GM23338 (cell line): ENCODE measurements at regions not wholly inside any gene's neighbourhood (a gene's known extent, or its start where the extent isn't known, plus 50 kb on each side); places are given as distances from the start of the nearest gene placed in this dataset.

Source experiments
- ATAC-seq: fragments of 200-7000 bp; cut with Tn5 transposase; 3 replicates; pipeline ENCODE4 v1.9.1; 2020
- DNase-seq: peaks from one replicate; pipeline ENCODE4 v3.0.0-alpha.2; 2015; ENCODE audit warnings: low spot score
- H2AFZ ChIP-seq: fragments of 200-600 bp; sonication (generic); 2 replicates; pipeline ENCODE4 v1.8.0; 2016; ENCODE audit warnings: antibody characterized with exemption, mild to moderate bottlenecking, moderate library complexity
- H3F3A ChIP-seq: fragments of 200-600 bp; sonication (generic); replicated peaks from 2 replicates; pipeline ENCODE4 v1.8.0; 2017; ENCODE audit warnings: antibody characterized with exemption, mixed run types, low read depth
- H3K27ac ChIP-seq: fragments of 200-600 bp; sonication (generic); 2 replicates; pipeline ENCODE4 v1.6.1; 2016; ENCODE audit warnings: low read depth
- H3K27me3 ChIP-seq: fragments of 200-600 bp; sonication (generic); 2 replicates; pipeline ENCODE4 v1.8.0; 2016; ENCODE audit warnings: mild to moderate bottlenecking, mixed run types, moderate library complexity; ENCODE audit not compliant: insufficient read depth
- H3K36me3 ChIP-seq: fragments of 200-600 bp; sonication (generic); 2 replicates; pipeline ENCODE4 v1.8.0; 2016; ENCODE audit warnings: mild to moderate bottlenecking; ENCODE audit not compliant: insufficient read depth
- H3K4me1 ChIP-seq: fragments of 200-600 bp; sonication (generic); 2 replicates; pipeline ENCODE4 v1.8.0; 2016; ENCODE audit warnings: mild to moderate bottlenecking, moderate library complexity; ENCODE audit not compliant: insufficient read depth
- H3K4me2 ChIP-seq: fragments of 200-600 bp; sonication (generic); 2 replicates; pipeline ENCODE4 v1.7.1; 2017; ENCODE audit warnings: mixed run types
- H3K4me3 ChIP-seq: fragments of 200-600 bp; sonication (generic); 2 replicates; pipeline ENCODE4 v1.6.1; 2016; ENCODE audit warnings: mixed run types
- H3K79me2 ChIP-seq: fragments of 200-600 bp; sonication (generic); replicated peaks from 2 replicates; pipeline ENCODE4 v1.8.0; 2017; ENCODE audit warnings: mild to moderate bottlenecking; ENCODE audit not compliant: insufficient read depth
- H3K9me2 ChIP-seq: fragments of 200-600 bp; sonication (generic); 2 replicates; pipeline ENCODE4 v1.8.0; 2017; ENCODE audit not compliant: insufficient read depth
- H4K20me1 ChIP-seq: fragments of 200-600 bp; sonication (generic); replicated peaks from 2 replicates; pipeline ENCODE4 v1.8.0; 2017; ENCODE audit warnings: mild to moderate bottlenecking; ENCODE audit not compliant: insufficient read depth
- H3K27ac Mint-ChIP-seq: 2 replicates; pipeline ENCODE4 v1.8.0; 2020; ENCODE audit warnings: inconsistent platforms, mild to moderate bottlenecking, moderate library complexity, mixed read lengths
- H3K27me3 Mint-ChIP-seq: 3 replicates; pipeline ENCODE4 v1.8.0; 2022; ENCODE audit warnings: low read depth, mild to moderate bottlenecking, moderate library complexity, mixed read lengths, inconsistent platforms; ENCODE audit not compliant: insufficient read depth, poor library complexity
- H3K36me3 Mint-ChIP-seq: 3 replicates; pipeline ENCODE4 v1.8.0; 2021; ENCODE audit warnings: low read depth, mild to moderate bottlenecking, inconsistent platforms, moderate library complexity, mixed read lengths
- H3K4me1 Mint-ChIP-seq: 3 replicates; pipeline ENCODE4 v1.8.0; 2020; ENCODE audit warnings: mild to moderate bottlenecking, inconsistent platforms, mixed read lengths
- H3K4me3 Mint-ChIP-seq: 3 replicates; pipeline ENCODE4 v1.8.0; 2021; ENCODE audit warnings: moderate library complexity, mild to moderate bottlenecking, inconsistent platforms, mixed read lengths
- H3K9me3 Mint-ChIP-seq: 3 replicates; pipeline ENCODE4 v1.8.0; 2020; ENCODE audit warnings: moderate library complexity, mild to moderate bottlenecking, inconsistent platforms, mixed read lengths
- CREB1 ChIP-seq: fragments of 250-450 bp; sonication (Bioruptor Pico); IDR thresholded peaks from 2 replicates; pipeline ENCODE4 v1.5.0; 2020; ENCODE audit warnings: low read depth, mild to moderate bottlenecking, moderate library complexity
- CTCF ChIP-seq, 2 experiments: fragments of 200-600 bp in 1 of 2; sonication (generic) in 1 of 2; conservative IDR thresholded peaks; 2 replicates each; pipeline versions ENCODE4 v1.5.1 to v1.6.1; 2016 to 2017; ENCODE audit warnings: antibody characterized with exemption in 2 of 2, low read depth in 2 of 2, mild to moderate bottlenecking in 2 of 2, moderate library complexity in 1 of 2
- ETS1 ChIP-seq: IDR thresholded peaks from 2 replicates; pipeline ENCODE4 v1.6.1; 2016; ENCODE audit warnings: antibody characterized with exemption
- EZH2 ChIP-seq: fragments of 200-600 bp; sonication (generic); IDR thresholded peaks from one replicate; pipeline ENCODE4 v1.8.0; 2017; ENCODE audit warnings: antibody characterized with exemption, mild to moderate bottlenecking, low read depth; ENCODE audit not compliant: unreplicated experiment
- EZH2phosphoT487 ChIP-seq: fragments of 200-600 bp; sonication (generic); IDR thresholded peaks from one replicate; pipeline ENCODE4 v1.8.1; 2018; ENCODE audit warnings: antibody characterized with exemption; ENCODE audit not compliant: unreplicated experiment
- JUNB ChIP-seq: IDR thresholded peaks from one replicate; pipeline ENCODE4 v1.6.1; 2016; ENCODE audit warnings: antibody characterized with exemption; ENCODE audit not compliant: unreplicated experiment
- NANOG ChIP-seq: IDR thresholded peaks from 2 replicates; pipeline ENCODE4 v1.6.1; 2016; ENCODE audit warnings: antibody characterized with exemption, borderline replicate concordance
- POLR2AphosphoS5 ChIP-seq: IDR thresholded peaks from 2 replicates; pipeline ENCODE4 v1.6.1; 2016; ENCODE audit warnings: antibody characterized with exemption, low read depth
- REST ChIP-seq: IDR thresholded peaks from one replicate; pipeline ENCODE4 v1.6.1; 2018; ENCODE audit warnings: antibody characterized with exemption; ENCODE audit not compliant: unreplicated experiment
- STAT1 ChIP-seq: IDR thresholded peaks from one replicate; pipeline ENCODE4 v1.6.1; 2016; ENCODE audit warnings: antibody characterized with exemption; ENCODE audit not compliant: unreplicated experiment
- ZNF114 ChIP-seq: fragments of 250-450 bp; sonication (Bioruptor Pico); IDR thresholded peaks from 2 replicates; pipeline ENCODE4 v1.5.0; 2020; ENCODE audit warnings: mild to moderate bottlenecking, moderate library complexity
- ZNF462 ChIP-seq: fragments of 250-450 bp; sonication (Bioruptor Pico); IDR thresholded peaks from 2 replicates; pipeline ENCODE4 v1.5.0; 2020; ENCODE audit warnings: mild to moderate bottlenecking, moderate library complexity

GRCh38 chr1:75999034-75999433 lies 66.8 kb upstream of the ASB17 start:
- Mint-ChIP-seq H3K4me1 (no peaks in the 10 kb centered on the region), H3K4me3 (no peak overlapping the region), H3K36me3 (no peaks in the 10 kb centered on the region), H3K27ac (no peak overlapping the region), H3K27me3 (peaks cover 3% of the 10 kb centered on the region), H3K9me3 (peaks cover 2% of the 10 kb centered on the region; the same call in 2 of the 3 replicates)
- H3K79me2 ChIP-seq, result no peaks in the 10 kb centered on the region
- DNase-seq (no peak), ATAC-seq (no peak)
- H3K36me3 ChIP-seq, result no peaks in the 10 kb centered on the region
- H3K27me3 ChIP-seq, result no peaks in the 10 kb centered on the region
- no peaks in the 10 kb centered on the region for H3F3A ChIP-seq
- no peak overlapping the region for H3K4me3 ChIP-seq
- TF ChIP-seq ZNF114 (no peak), EZH2 (no peak), CTCF (conservative IDR thresholded peaks at IDR 0.05; ENCODE audit: low read depth in 2 of 2) (no peak), REST (no peak), ZNF462 (CRISPR knock-in tag) (no peak), STAT1 (no peak), NANOG (no peak), ETS1 (no peak), EZH2phosphoT487 (no peak), CREB1 (CRISPR knock-in tag) (no peak), POLR2AphosphoS5 (no peak), JUNB (no peak)
- no peak overlapping the region for H3K4me2 ChIP-seq
- H2AFZ ChIP-seq, result no peak overlapping the region
- H3K4me1 ChIP-seq, result no peaks in the 10 kb centered on the region
- no peaks in the 10 kb centered on the region for H4K20me1 ChIP-seq
- no peak overlapping the region for H3K27ac ChIP-seq
- peaks cover 6% of the 10 kb centered on the region; the same call in 1 of the 2 replicates for H3K9me2 ChIP-seq
